ENCODE measurements at regions not wholly inside any gene's neighbourhood (a gene's known extent, or its start where the extent isn't known, plus 50 kb on each side); places are given as distances from the start of the nearest gene placed in this dataset.

DNA sequence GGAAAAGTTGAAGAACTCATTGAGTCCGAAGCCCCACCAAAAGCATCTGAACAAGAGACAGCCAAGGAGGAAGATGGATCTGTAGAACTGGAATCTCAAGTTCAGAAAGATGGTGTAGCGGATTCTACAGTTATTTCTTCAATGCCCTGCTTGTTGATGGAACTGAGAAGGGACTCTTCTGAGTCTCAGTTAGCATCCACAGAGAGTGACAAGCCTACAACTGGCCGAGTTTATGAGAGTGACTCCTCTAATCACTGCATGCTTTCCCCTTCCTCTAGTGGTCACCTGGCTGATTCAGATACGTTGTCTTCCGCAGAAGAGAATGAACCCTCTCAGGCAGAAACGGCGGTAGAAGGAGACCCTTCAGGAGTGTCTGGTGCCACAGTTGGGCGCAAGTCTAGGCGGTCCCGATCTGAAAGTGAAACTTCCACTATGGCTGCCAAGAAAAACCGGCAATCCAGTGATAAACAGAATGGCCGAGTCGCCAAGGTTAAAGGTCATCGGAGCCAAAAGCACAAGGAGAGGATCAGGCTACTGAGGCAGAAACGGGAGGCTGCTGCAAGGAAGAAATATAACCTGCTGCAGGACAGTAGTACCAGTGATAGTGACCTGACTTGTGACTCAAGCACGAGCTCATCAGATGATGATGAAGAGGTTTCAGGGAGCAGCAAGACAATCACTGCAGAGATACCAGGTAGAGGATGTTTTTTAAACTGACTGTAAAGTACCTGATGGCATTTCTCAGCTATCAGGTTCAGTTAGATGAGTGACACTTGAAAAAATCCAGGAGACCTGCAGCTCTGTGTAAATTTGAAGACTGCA, 111.9 kb downstream of the HAUS1 start:
- TF ChIP-seq CTCF (IDR thresholded peaks at IDR 0.05), result no peak
- TF ChIP-seq POLR2A (IDR thresholded peaks at IDR 0.05), result no peak
